GM18873 (cell line): ENCODE measurements at regions not wholly inside any gene's neighbourhood (a gene's known extent, or its start where the extent isn't known, plus 50 kb on each side); places are given as distances from the start of the nearest gene placed in this dataset.

Experiments used
- ATAC-seq: cut with Tn5 transposase; IDR thresholded peaks from one replicate; pipeline ENCODE4 v1.9.1; 2021; ENCODE audit warnings: mild to moderate bottlenecking, moderate library complexity, moderate number of reproducible peaks; ENCODE audit not compliant: unreplicated experiment, low FRiP score

DNA sequence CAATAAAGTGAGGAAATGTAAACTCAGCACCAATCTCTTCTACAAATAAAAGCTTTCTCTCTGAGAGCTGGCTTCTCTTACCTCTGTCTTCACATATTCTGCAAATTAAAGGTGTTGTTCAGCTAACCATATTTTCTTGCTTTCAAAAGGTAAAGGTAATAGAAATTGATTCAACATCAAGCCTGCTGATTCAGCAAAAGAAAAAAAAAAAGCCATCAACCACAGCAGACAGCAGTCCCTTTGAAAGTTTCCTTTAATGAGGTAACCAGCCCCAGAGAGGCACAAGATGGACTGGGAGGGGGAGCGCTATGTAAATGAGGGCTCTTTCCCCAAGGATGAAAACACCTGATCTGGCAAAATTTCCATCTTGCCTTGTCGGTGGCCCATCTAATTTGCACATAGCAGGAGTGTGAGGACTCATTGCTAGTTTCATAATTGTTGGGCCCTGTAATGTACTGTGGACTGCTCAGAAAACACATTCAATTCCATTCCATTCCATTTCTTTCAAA lies 154.9 kb upstream of the SOX11 start:
- no peak for ATAC-seq

DNA sequence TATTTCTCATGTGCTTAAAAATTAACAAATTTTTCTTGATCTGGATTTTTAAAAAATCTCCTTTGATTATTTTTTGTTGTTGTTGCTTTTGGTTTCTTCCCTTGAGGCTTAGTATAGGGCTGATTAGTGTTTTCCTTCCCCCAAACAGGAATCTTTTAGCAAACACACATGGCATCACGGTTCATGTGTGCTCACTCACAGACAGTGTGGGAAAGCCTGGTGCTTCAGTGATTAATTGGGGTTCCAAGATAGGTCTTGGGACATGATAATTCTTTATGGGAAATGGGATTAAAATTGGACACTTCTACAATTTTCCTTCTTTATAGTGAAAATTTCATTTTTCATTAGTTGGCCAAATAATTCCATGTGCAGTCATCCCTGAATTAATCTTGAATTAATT lies 153.9 kb upstream of the SOX11 start:
- no peak for ATAC-seq

DNA sequence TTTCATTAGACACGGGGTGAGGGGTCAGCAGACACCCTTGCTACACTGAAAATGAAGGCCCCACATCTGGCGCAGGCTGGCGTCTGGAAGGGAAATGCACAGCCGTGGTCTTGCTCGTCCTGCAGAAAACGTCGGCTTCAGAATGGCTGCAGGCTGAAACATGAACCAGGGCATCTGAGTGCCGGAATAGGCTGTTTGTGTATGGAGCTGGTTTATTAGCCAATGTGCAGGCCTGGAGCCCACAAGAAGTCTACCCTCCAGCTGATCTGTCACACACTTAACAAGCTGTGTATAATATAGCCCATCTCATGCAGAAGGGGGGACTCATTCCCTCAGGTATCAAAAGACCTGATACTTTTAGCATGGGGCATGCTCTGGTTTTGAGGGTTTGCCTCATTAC lies 153.4 kb upstream of the SOX11 start:
- no peak for ATAC-seq

DNA sequence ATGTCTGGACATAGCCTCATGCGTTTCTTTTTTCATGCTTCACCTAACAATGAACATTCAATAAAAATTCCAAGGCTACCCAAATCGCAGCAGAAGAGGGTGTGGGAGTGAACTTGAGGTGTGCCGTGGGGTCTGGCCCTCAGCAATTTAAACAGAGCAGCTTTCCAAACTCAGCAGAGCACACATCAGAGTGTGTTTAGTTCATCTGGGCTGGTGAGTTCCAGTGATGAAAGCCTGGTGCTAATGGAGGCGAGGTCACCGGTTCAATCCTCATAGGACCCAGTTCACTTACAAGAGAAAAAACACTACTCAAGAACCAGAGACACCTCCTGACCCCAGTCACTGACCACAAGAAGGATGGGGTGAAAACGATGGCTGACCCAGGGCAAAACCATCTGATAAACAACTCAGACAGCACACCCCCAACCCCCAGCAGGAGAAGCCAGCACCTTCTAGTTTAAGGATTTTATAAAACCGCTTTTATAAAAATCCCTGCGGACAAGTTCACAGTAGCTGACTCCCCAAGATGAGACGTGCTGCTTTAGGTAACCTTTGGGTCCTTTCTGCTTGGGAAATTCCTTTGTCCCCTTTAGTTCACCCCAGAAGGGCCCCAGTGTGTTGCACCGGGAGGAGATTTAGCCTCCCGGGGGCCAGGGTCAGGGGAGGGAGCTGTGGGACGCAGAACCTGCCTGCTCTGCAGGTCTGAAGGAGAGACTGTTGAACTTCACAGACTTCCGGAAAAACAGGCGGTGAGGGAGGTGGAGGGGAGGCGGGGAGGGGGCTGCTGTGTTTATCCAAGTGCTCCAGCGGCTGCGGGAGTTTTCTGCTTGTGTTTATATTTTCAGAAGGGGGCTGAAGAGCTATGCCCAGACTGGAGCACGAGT lies 152.7 kb upstream of the SOX11 start:
- ATAC-seq, result no peak

DNA sequence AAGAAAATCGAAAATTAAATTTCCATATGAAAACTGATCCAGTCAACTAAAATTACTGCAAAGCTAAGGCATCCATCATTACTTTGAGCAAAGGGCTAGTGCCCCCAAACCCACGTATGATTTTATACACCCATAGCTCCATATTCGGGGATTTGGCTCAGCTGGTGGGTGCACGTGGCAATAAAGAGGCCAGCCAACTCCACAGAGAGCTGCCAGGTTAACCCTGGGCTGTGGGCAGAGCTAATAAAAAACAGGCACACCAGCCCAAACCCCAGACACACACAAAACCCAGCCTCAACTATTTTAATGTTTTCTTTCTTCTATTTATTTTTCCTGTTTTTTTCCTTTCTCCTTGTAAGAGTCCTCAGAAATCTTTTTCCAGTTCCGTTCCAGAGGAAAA lies 151.3 kb upstream of the SOX11 start:
- ATAC-seq, result no peak

DNA sequence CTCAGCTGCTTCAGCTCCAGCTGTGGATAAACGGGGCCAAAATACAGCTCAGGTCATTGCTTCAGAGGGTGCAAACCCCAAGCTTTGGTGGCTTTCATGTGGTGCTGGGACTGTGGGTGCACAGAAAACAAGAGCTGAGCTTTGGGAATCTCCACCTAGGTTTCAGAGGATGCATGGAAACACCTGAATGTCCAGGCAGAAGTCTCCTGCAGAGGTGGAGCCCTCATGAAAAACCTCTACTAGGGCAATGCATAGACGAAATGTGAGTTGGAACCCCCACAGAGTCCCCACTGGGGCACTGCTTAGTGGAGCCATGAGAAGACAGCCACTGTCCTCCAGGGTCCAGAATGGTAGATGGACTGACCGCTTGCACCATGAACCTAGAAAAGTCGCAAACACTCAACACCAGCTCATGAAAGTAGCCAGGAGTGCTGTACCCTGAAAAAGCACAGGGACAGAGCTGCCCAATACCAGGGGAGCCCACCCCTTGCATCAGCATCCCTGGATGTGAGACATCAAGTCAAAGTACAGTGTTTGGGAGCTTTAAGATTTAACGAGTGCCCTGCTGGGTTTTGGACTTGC lies 147.9 kb upstream of the SOX11 start:
- ATAC-seq, result no peak

DNA sequence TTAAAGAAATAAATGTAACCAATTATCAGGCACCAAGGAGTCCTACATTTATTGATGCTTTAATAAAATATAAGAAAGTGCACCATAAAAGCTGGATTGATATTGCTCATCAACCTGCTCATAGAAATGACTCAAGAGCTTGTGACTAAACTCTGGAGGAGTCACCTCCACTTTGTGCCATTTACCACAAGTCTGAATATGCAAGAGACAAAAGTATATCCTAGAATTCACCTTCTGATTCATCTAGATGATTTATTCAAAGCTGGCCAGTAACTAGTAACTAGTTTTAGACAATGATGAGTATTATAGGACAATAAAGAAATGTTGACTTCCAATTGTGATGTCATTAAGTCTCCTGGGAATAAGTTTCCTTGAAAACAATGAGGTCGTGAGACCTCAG lies 146.0 kb upstream of the SOX11 start:
- ATAC-seq, result no peak

DNA sequence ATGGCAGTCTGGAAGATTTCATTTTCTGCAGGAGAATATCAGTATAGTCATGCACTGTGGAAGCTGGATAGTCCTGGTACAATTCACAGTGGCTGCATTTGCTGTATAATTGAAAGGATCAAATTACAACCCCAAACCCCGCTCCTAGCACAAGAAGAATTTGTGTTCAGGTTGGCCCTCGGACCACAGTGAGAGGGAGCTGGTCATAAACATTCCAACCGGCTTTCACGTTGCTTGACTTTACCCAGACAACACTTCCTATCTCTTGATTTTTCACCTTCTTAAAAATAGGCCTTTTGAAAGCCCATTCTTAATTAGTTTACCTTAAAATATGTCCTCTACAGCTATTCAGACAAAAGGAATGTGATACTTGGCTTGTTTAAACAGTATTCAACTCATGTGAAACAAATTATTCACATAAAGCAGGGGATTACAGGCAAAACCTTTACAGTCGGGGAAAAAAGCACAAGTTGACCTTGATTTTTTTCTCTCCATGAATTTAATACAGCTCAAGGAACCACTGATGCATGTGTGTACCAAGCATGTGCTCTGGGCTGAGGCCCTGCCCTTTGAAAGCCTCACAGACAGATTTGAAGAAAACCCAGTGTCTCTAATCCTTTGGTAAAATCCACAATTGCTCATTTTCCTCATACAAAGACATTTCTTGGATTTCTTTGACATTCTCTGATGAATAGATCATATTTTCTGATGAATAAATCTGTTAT lies 143.0 kb upstream of the SOX11 start:
- ATAC-seq, result no peak

DNA sequence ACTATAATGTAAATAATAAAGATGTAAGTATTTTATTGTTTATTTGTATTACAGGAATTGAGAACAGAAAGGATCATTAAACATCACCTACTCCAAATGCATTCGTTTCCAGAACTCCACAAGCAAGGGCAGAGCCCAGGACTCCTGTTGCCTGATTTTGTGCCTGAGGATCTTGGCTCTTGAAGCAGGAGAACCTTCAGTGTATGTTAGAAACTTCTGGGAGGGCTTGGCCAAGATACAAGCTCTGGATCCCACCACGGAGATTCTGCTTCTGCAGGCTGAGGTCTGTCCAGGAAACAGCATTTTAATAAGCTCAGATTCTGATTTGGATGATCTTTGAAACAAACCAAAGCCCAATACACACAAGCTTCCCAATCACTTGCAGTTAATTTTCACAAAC lies 142.4 kb upstream of the SOX11 start:
- ATAC-seq, result no peak

DNA sequence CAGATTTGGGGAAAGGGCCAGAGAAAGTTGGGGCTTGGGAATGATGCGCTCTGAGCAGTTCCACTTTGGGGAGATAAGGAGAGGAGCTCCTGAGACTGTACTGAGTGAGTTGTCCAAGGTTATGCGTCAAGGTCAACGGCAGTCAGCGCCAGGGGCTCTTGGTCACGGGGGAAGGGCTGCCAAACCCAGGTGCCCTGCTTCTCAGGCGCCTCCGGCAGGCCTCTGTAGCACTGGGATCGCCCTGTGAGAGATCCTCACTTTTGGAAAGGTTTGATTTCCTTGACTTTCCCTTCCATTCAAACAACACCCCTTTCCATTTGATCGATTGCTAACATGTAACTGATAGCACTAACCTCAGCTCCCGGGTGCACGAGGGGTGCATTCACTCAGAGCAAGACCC lies 136.5 kb upstream of the SOX11 start:
- ATAC-seq, result no peak

DNA sequence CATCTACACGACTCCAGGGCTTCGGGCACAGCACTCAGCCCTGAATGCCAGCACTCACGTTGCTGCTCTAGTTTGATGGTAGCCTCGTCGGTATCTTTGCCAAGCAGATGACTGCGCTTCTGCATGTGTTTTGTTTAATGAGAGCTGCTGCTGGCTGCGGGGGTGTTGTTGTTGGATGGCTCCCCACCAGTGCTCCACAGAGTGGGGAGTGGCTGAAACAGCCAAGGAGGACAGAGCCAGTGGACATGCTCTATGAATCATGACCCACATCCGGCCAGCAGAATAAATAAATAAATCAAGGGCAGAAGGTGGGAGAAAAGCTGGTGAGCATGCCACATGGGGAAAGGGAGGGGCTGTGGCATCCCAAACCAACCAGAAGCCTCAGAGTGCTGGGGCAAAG lies 131.2 kb upstream of the SOX11 start:
- ATAC-seq, result no peak

DNA sequence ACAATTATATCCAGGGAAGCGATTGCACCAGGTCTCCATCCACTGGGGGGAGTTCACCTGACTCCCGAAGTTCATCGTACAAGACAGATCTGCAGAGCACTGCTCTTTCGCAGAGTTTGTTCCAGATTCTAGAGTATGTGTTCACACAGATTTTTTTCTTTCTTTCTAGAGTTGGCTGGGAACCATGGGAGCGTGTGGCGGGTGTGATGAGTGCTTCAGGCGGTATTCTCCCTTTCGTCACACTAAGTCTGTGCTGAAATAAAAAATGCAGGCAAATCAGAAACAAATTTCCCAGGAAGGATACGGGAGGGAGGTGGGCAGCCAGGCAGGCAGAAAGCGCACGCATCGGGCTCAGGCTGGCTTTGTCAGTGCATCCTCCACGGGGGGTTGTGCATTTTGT lies 129.8 kb upstream of the SOX11 start:
- no peak for ATAC-seq

DNA sequence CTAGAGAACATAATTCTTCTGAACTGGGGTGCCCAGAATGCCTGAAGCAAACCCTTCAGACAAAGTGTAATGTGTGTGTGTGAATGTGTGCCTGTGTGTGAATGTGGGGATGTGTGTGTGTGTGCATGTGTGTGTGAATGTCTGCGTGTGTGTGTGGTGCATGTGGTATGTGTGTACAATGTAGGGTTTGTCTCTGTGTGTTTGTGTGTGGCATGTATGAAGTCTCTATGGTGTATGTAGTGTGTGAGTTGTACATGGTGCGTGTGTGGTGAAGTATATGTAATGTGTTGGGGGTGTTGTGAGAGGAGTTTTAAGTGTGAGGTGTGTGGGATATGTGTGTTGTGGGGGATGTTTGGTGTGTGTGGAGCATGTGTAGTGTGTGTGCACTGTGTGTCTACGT lies 129.3 kb upstream of the SOX11 start:
- no peak for ATAC-seq

DNA sequence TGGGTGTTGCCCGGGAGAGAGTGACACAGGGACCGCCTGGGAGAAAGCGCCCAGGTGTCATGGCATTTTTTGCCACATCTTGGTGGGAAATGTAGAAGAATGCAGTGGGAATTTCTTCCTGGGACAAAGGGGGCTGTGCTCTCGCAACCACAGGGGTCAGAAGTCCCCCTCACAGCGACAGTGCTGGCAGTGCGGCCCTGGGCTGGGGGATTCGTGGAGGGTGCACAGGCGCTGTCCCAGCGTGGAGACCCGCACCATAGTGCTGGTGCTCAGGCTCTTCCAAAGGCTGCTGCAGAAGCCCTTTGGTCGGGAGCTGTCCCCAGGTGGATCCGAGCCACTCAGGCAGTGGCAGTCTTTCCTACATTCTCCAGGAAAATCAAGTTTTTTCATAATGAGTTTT lies 128.8 kb upstream of the SOX11 start:
- ATAC-seq, result no peak

DNA sequence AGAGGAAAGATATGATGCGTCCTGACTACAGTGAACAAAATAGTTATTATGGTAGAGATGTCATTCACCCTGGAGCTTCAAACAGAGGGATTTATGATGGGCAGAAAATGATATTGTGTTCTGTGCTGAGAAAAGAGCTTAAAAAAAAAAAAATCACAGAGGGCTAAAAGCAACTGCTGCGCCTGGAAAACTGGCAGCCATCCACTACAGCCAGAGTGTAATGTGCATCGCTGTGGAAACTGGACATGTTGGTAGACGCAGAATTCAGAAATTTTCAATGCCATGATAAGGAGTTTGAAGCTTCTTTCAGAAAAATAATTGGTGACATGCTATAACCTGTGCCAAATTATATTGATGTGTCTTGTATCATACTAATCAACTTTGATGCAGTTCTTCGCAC lies 122.9 kb upstream of the SOX11 start:
- no peak for ATAC-seq

DNA sequence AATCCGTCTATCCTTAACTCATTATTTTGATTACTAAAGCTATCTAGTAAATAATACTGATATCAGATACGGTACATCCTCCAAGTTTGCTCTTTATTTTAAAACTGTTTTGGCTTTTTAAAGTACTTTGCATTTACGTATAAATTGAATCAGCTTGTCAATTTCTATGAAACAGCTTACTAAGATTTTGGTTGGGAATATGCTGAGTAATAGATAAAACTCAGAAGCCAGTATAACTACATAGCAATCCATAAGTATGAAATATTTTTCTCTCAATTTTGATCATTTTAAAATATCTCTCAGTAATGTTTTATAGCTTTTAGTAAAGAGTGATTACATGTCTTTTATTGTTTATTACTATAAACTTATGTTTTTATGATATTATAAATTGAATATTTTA lies 116.2 kb upstream of the SOX11 start:
- ATAC-seq, result no peak

DNA sequence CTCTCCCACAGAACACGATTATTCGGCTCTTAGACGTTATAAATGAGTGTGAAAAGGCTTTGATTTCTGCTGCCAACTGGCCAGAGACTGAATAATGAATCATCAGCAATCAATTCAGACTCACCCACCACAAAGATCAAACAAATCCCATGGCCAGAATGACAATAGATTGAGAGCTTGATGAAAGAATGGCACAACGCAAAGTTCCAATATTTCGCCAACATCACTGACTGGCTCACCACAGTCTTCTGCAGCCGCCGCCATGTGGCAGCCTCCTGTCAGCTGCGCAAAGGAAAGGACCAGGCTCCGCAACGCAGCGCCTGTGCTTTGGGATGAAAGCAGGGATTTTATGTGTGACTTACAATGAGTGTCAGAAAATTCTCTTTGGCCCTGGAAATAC lies 104.4 kb upstream of the SOX11 start:
- no peak for ATAC-seq

DNA sequence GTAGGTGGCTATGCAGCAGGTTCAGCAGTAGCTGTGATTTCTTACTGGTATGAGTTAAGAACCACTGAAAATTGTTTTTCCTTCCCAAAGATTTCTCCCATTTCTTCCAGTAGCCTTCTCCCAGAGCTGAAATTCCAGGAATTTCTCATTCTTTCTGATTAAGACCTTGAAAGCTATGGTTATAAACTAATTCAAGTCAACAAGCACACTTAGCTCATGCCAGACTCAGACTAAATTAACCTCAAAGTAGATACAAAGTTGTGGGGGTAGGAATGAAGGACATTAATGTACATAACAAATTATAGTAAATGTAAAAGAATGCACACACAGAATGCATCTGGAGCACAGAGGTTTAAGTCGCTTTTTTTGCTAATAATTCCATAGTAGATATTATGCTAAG lies 103.6 kb upstream of the SOX11 start:
- ATAC-seq, result no peak

DNA sequence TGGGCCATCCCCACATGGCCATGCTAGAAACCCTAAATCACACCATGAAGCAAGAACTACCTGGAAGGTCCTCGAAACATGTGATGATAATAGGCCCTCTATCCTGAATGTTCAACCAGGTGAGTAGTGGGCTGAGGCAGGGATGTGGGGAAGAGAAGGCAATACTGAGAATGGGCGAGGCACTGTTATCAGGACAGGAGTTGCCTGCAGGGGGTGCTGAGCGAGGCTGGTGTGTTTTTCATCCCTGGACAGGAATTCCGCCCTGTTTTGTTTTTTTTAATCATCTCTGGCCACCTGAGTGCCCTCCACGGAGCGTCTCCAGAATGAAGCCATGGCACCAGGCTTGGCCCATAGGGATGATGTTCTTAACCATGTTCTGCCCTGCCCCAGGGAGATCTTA lies 103.0 kb upstream of the SOX11 start:
- no peak for ATAC-seq

DNA sequence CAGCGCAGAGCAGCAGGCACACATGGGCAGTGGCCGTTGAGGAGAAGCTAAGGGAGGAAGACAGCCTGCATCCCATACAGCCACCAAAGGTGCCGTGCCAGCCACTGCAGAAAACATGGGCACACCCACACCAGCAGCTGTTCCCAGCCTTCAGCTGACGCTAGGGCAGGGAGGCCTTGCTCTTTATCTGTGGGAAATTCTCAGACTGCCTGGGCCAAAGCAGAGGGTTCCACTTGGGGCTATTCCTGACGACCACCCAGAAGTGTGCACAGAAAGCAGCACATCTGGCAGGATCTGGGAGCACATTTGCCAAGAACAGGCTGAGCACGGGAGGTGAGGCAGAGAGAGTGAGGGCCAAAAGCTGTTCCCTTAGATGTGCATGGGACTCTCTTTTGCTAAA lies 101.3 kb upstream of the SOX11 start:
- no peak for ATAC-seq

DNA sequence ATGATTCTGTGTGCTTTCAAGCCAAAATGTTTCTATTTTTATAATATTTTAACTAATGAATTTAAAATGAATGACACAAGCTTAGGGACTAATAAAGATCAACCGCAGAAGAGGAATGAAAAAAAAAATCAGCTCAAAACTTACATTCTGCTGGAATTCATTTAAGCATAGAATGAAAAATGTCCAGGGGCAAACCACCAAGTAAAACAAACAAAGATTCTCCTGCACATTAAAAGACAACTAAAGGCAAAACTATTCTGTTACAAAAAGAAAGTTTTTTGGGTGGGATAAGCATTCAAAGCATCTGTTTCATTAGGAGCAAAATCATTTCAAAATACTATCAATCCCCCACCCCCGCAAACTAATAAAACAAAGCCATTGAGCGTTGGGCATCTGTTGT lies 99.3 kb upstream of the SOX11 start:
- ATAC-seq, result no peak
